SK-N-SH (cell line): ENCODE measurements at regions not wholly inside any gene's neighbourhood (a gene's known extent, or its start where the extent isn't known, plus 50 kb on each side); places are given as distances from the start of the nearest gene placed in this dataset.

ENCODE experiments used
- CTCF ChIA-PET: fragments of 300-600, 350-600 bp; formaldehyde crosslinking; extraction: SDS; loops from one replicate; lab custom pipeline; 2021; lab: Yijun Ruan, JAX
- POLR2A ChIA-PET: fragments of 350-600 bp; sonication (Branson Sonifier 250); formaldehyde crosslinking; extraction: SDS; loops from one replicate; lab custom pipeline; 2020; ENCODE audit warnings: antibody characterized with exemption, inconsistent platforms; lab: Yijun Ruan, JAX
- DNase-seq: peaks from one replicate; pipeline ENCODE4 v3.0.0; 2012
- H2AFZ ChIP-seq: fragments of 200-600 bp; sonication (generic); 2 replicates; pipeline ENCODE4 v1.8.1; 2016; ENCODE audit warnings: antibody characterized with exemption, mild to moderate bottlenecking, low read depth
- H3F3A ChIP-seq: fragments of 200-600 bp; sonication (generic); replicated peaks from 2 replicates; pipeline ENCODE3; 2016; ENCODE audit warnings: antibody characterized with exemption, mild to moderate bottlenecking; ENCODE audit not compliant: insufficient read depth
- H3K27ac ChIP-seq, 2 experiments: fragments of 200-500 bp in 1 of 2; fragments of 200-600 bp in 1 of 2; sonication (Bioruptor generic) in 1 of 2; sonication (generic), shearing (Covaris generic) in 1 of 2; 2 replicates each; pipeline versions ENCODE4 v1.5.1 to v1.6.1; 2014 to 2016; ENCODE audit warnings: low read depth in 2 of 2, inconsistent platforms in 1 of 2, low read length in 1 of 2, mild to moderate bottlenecking in 1 of 2, mixed read lengths in 1 of 2
- H3K27me3 ChIP-seq: fragments of 200-600 bp; sonication (generic), shearing (Covaris generic); 2 replicates; pipeline ENCODE4 v1.6.1; 2016; ENCODE audit warnings: mixed run types; ENCODE audit not compliant: insufficient read depth
- H3K36me3 ChIP-seq, 2 experiments: fragments of 200-500 bp in 1 of 2; fragments of 200-600 bp in 1 of 2; sonication (Bioruptor generic) in 1 of 2; sonication (generic) in 1 of 2; replicated peaks in 1 of 2; 2 replicates each; pipeline versions ENCODE3 to v1.5.1; 2014 to 2016; ENCODE audit warnings: low read length in 1 of 2, mild to moderate bottlenecking in 1 of 2; ENCODE audit not compliant: insufficient read depth in 2 of 2, control insufficient read depth in 1 of 2
- H3K4me1 ChIP-seq, 2 experiments: fragments of 200-500 bp in 1 of 2; fragments of 200-600 bp in 1 of 2; sonication (Bioruptor generic) in 1 of 2; sonication (generic), shearing (Covaris generic) in 1 of 2; 2 replicates each; pipeline versions ENCODE4 v1.5.1 to v1.6.1; 2014 to 2016; ENCODE audit warnings: low read depth in 1 of 2, low read length in 1 of 2, mixed run types in 1 of 2; ENCODE audit not compliant: insufficient read depth in 2 of 2, control insufficient read depth in 1 of 2
- H3K4me2 ChIP-seq: fragments of 200-600 bp; sonication (generic), shearing (Covaris generic); 2 replicates; pipeline ENCODE4 v1.6.1; 2017; ENCODE audit warnings: mixed run types
- H3K4me3 ChIP-seq, 2 experiments: fragments of 200-500 bp in 1 of 2; fragments of 200-600 bp in 1 of 2; sonication (Bioruptor generic) in 1 of 2; sonication (generic), shearing (Covaris generic) in 1 of 2; 2 replicates each; pipeline versions ENCODE4 v1.5.1 to v1.8.1; 2014 to 2016; ENCODE audit warnings: low read depth in 2 of 2, inconsistent platforms in 1 of 2, low read length in 1 of 2, mild to moderate bottlenecking in 1 of 2, mixed read lengths in 1 of 2, moderate library complexity in 1 of 2
- H3K79me2 ChIP-seq: fragments of 200-600 bp; sonication (generic); 2 replicates; pipeline ENCODE4 v1.8.1; 2017; ENCODE audit warnings: mild to moderate bottlenecking; ENCODE audit not compliant: insufficient read depth
- H3K9ac ChIP-seq: fragments of 200-600 bp; sonication (generic); 2 replicates; pipeline ENCODE4 v1.6.1; 2017; ENCODE audit warnings: mixed run types
- H3K9me2 ChIP-seq: fragments of 200-600 bp; sonication (generic); 2 replicates; pipeline ENCODE4 v1.6.1; 2017; ENCODE audit warnings: mixed run types
- H3K9me3 ChIP-seq: fragments of 200-600 bp; sonication (generic); 2 replicates; pipeline ENCODE4 v1.6.1; 2017; ENCODE audit warnings: mixed run types, mild to moderate bottlenecking, moderate library complexity
- H4K20me1 ChIP-seq: fragments of 200-600 bp; sonication (generic); 2 replicates; pipeline ENCODE4 v1.6.1; 2017; ENCODE audit warnings: mild to moderate bottlenecking, mixed run types; ENCODE audit not compliant: insufficient read depth
- ELF1 ChIP-seq: IDR thresholded peaks from 2 replicates; pipeline ENCODE4 v1.4.0; 2012
- EZH2phosphoT487 ChIP-seq: fragments of 200-600 bp; sonication (generic); IDR thresholded peaks from 2 replicates; pipeline ENCODE4 v1.6.1; 2017; ENCODE audit warnings: low read depth, mixed run types, mild to moderate bottlenecking, antibody characterized with exemption, moderate library complexity, borderline replicate concordance
- FOXJ3 ChIP-seq: sonication (generic); formaldehyde crosslinking; IDR thresholded peaks from 2 replicates; pipeline ENCODE4 v1.5.1; 2020; ENCODE audit warnings: mild to moderate bottlenecking, missing genetic modification reagents
- FOXM1 ChIP-seq: IDR thresholded peaks from 2 replicates; pipeline ENCODE4 v1.4.0; 2012; ENCODE audit warnings: low read depth, mild to moderate bottlenecking
- GATA2 ChIP-seq: sonication (generic); formaldehyde crosslinking; IDR thresholded peaks from 2 replicates; pipeline ENCODE4 v1.5.0; 2020; ENCODE audit warnings: mild to moderate bottlenecking, missing genetic modification reagents
- IRF3 ChIP-seq: fragments of 150-350 bp; IDR thresholded peaks from 2 replicates; pipeline ENCODE4 v1.6.1; 2016; ENCODE audit warnings: mild to moderate bottlenecking, low read depth, low read length
- MEF2A ChIP-seq: IDR thresholded peaks from 2 replicates; pipeline ENCODE4 v1.4.0; 2012; ENCODE audit warnings: low read depth, borderline replicate concordance
- NRF1 ChIP-seq: IDR thresholded peaks from 2 replicates; pipeline ENCODE4 v1.6.1; 2012; ENCODE audit warnings: low read depth, mild to moderate bottlenecking, low read length
- POLR2AphosphoS5 ChIP-seq: IDR thresholded peaks from 2 replicates; pipeline ENCODE4 v1.6.1; 2012; ENCODE audit warnings: low read depth, low read length
- REST ChIP-seq: IDR thresholded peaks from 2 replicates; pipeline ENCODE4 v1.6.1; 2012; ENCODE audit warnings: mild to moderate bottlenecking, low read depth, low read length, moderate library complexity
- RFX5 ChIP-seq: IDR thresholded peaks from 2 replicates; pipeline ENCODE4 v1.6.1; 2012; ENCODE audit warnings: mild to moderate bottlenecking, improper control_type of control experiment, low read length
- TAF1 ChIP-seq: IDR thresholded peaks from 2 replicates; pipeline ENCODE4 v1.6.1; 2012; ENCODE audit warnings: low read depth, mild to moderate bottlenecking, low read length, moderate library complexity, borderline replicate concordance
- TEAD4 ChIP-seq: IDR thresholded peaks from 2 replicates; pipeline ENCODE4 v1.4.0; 2012; ENCODE audit warnings: mild to moderate bottlenecking, borderline replicate concordance; ENCODE audit not compliant: insufficient read depth
- USF1 ChIP-seq: IDR thresholded peaks from 2 replicates; pipeline ENCODE4 v1.4.0; 2012; ENCODE audit warnings: low read depth, borderline replicate concordance
- WGBS: methylation state at CpG from one replicate; pipeline ENCODE4 v1.1.6; 2017; ENCODE audit warnings: low lambda C conversion rate; 5-methylcytosine and 5-hydroxymethylcytosine counted together
- TF ChIP-seq, protein P1 (sequence below): IDR thresholded peaks from 2 replicates; pipeline ENCODE4; 2012
- TF ChIP-seq, protein P2 (sequence below): IDR thresholded peaks from 2 replicates; pipeline ENCODE4 v1.4.0; 2012; ENCODE audit warnings: low read depth, borderline replicate concordance

- TF ChIP-seq REST (no peak), EZH2phosphoT487 (no peak), ELF1 (no peak)
- TF ChIP-seq, protein P1, sequence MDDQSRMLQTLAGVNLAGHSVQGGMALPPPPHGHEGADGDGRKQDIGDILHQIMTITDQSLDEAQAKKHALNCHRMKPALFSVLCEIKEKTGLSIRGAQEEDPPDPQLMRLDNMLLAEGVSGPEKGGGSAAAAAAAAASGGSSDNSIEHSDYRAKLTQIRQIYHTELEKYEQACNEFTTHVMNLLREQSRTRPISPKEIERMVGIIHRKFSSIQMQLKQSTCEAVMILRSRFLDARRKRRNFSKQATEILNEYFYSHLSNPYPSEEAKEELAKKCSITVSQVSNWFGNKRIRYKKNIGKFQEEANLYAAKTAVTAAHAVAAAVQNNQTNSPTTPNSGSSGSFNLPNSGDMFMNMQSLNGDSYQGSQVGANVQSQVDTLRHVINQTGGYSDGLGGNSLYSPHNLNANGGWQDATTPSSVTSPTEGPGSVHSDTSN: no peak
- TF ChIP-seq, protein P2, sequence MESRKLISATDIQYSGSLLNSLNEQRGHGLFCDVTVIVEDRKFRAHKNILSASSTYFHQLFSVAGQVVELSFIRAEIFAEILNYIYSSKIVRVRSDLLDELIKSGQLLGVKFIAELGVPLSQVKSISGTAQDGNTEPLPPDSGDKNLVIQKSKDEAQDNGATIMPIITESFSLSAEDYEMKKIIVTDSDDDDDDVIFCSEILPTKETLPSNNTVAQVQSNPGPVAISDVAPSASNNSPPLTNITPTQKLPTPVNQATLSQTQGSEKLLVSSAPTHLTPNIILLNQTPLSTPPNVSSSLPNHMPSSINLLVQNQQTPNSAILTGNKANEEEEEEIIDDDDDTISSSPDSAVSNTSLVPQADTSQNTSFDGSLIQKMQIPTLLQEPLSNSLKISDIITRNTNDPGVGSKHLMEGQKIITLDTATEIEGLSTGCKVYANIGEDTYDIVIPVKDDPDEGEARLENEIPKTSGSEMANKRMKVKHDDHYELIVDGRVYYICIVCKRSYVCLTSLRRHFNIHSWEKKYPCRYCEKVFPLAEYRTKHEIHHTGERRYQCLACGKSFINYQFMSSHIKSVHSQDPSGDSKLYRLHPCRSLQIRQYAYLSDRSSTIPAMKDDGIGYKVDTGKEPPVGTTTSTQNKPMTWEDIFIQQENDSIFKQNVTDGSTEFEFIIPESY: no peak
Measured at GRCh38 chr2:12934146-12934756, 217.5 kb downstream of the TRIB2 start (continued).

GRCh38 chr2:12935222-12935621 lies 218.5 kb downstream of the TRIB2 start:
- H3K9ac ChIP-seq: no peak overlapping the region
- no peak for DNase-seq
- TF ChIP-seq RFX5 (no peak), GATA2 (no peak), NRF1 (no peak), USF1 (no peak), MEF2A (no peak), FOXJ3 (CRISPR knock-in tag) (no peak), FOXM1 (no peak), POLR2AphosphoS5 (no peak), IRF3 (no peak), TAF1 (no peak), EZH2phosphoT487 (no peak), TEAD4 (no peak)
- TF ChIP-seq, protein P2: no peak
- TF ChIP-seq, all 33 proteins: peak for 0
- H4K20me1 ChIP-seq: no peaks in the 10 kb centered on the region
- no peaks in the 10 kb centered on the region for H3K9me3 ChIP-seq
- ChIA-PET CTCF (interaction anchor here (0.9 to 8.7 kb wide), 5 partner anchors 9 to 218 kb away, joined by 3 to 153 read pairs (median 4); no protein-coding TSS in a partner anchor), POLR2A (interaction anchor here (1.7 kb wide), 1 partner anchor 13 kb away, joined by 8 read pairs; no protein-coding TSS in a partner anchor)
- no peaks in the 10 kb centered on the region for H3K79me2 ChIP-seq
- H2AFZ ChIP-seq: no peak overlapping the region
- peaks cover 7 to 20% of the 10 kb centered on the region in 2 experiments; a peak in 3 of 4 replicates for H3K4me1 ChIP-seq
- H3F3A ChIP-seq: no peaks in the 10 kb centered on the region
- no peaks in the 10 kb centered on the region for H3K36me3 ChIP-seq
- H3K27ac ChIP-seq: no peak overlapping the region
- 88% methylated on average over 2 of the region's 2 CpGs for WGBS
- H3K27me3 ChIP-seq: no peaks in the 10 kb centered on the region
- H3K4me3 ChIP-seq: no peak overlapping the region
- H3K4me2 ChIP-seq: no peak overlapping the region
- H3K9me2 ChIP-seq: no peaks in the 10 kb centered on the region
